Aorta (tissue), 5 donors: ENCODE measurements at regions not wholly inside any gene's neighbourhood (a gene's known extent, or its start where the extent isn't known, plus 50 kb on each side); places are given as distances from the start of the nearest gene placed in this dataset.

Experiments used
- ATAC-seq: fragments of 200-7000 bp; cut with Tn5 transposase; one replicate; pipeline ENCODE4 v1.9.1; 2022; ENCODE audit warnings: moderate library complexity; ENCODE audit not compliant: low FRiP score
- DNase-seq, 2 donors: peaks; one replicate each; pipeline ENCODE4 v3.0.0-alpha.2; 2020
- H3K27ac ChIP-seq, 2 donors: one replicate each; pipeline ENCODE4 v1.5.1; 2013; ENCODE audit warnings: low read length in 2 of 2, mild to moderate bottlenecking in 2 of 2, moderate library complexity in 2 of 2, control low read depth in 1 of 2, inconsistent platforms in 1 of 2, low read depth in 1 of 2
- H3K27me3 ChIP-seq, 2 donors: one replicate each; pipeline ENCODE4 v1.6.1; 2013; ENCODE audit warnings: control low read depth in 1 of 2, low read length in 1 of 2, mild to moderate bottlenecking in 1 of 2, moderate library complexity in 1 of 2; ENCODE audit not compliant: insufficient read depth in 2 of 2, control insufficient read depth in 1 of 2
- H3K36me3 ChIP-seq, 2 donors: one replicate each; pipeline ENCODE4 v1.6.1; 2013; ENCODE audit warnings: control low read depth in 1 of 2, low read length in 1 of 2, mild to moderate bottlenecking in 1 of 2; ENCODE audit not compliant: insufficient read depth in 2 of 2, control insufficient read depth in 1 of 2
- H3K4me1 ChIP-seq, 2 donors: one replicate each; pipeline ENCODE4 v1.6.1; 2013; ENCODE audit warnings: low read length in 2 of 2, control low read depth in 1 of 2, mild to moderate bottlenecking in 1 of 2, moderate library complexity in 1 of 2; ENCODE audit not compliant: insufficient read depth in 2 of 2, control insufficient read depth in 1 of 2
- H3K4me3 ChIP-seq, 2 donors: one replicate each; pipeline ENCODE4 v1.5.1; 2013; ENCODE audit warnings: low read length in 2 of 2, control low read depth in 1 of 2, mild to moderate bottlenecking in 1 of 2
- H3K9me3 ChIP-seq: one replicate; pipeline ENCODE4 v1.6.1; 2013; ENCODE audit warnings: mild to moderate bottlenecking, low read length; ENCODE audit not compliant: control insufficient read depth
- WGBS, 2 donors: extraction: QIAGEN DNeasy Blood & Tissue Kit; methylation state at CpG; one replicate each; pipeline ENCODE4 v1.1.7; 2013; 5-methylcytosine and 5-hydroxymethylcytosine counted together
- intact Hi-C, 2 donors: fragments of 100-400 bp; cut with DNase I; formaldehyde crosslinking; loops; one replicate each; pipeline versions ENCODE4 v1.14.2 to v1.15.0; 2022
- donor health status: healthy with polysubstance abuse.
- donor health status: Bipolar disorder and iron deficiency.
- donor health status: DM: no; HTN: no; CAD: no.
- donor health status: DM: no; HTN: no; CAD: no.
- donor health status: DM: yes; HTN: yes; CAD: no.

DNA sequence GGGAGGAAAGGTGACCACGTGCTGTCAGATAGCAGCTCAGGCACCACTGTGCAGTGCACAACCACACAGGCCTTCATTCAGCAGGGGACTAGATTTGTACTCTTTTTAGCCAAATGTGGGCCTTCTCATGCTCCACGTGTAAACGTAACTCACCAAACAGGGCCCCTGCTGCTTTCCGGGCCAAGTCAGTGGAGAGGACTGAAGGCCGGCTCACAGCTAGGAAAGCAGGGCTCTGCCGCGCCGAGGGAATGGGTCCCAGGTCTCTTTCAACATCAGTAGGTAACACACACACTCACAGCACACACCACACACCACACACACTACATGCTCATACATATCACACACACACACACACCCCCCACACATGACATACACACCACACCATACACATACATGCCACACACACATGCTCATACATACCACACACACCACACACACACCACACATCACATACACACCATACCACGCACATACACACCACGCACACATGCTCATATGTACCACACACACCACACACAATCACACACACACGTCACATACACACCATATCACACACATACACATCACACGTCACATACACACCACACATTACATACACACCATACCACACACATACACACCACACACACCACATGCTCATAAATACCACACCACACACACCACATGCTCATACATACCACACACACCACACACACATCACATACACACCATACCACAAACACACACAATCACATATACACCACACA lies 124.0 kb upstream of the ERG start:
- peaks cover 5 to 7% of the 10 kb centered on the region in 2 donors for H3K4me1 ChIP-seq
- H3K36me3 ChIP-seq = no peaks in the 10 kb centered on the region
- intact Hi-C loops = no loop called here
- peak; percentile 37 for ATAC-seq
- 54 to 57% methylated on average over 12 of the region's 12 CpGs for WGBS, 2 donors
- H3K4me3 ChIP-seq = no peak overlapping the region
- peak overlapping the region in 1 of 2 donors; percentile 59 for H3K27ac ChIP-seq
- H3K9me3 ChIP-seq = no peaks in the 10 kb centered on the region
- DNase-seq = no peak
- H3K27me3 ChIP-seq = no peaks in the 10 kb centered on the region

DNA sequence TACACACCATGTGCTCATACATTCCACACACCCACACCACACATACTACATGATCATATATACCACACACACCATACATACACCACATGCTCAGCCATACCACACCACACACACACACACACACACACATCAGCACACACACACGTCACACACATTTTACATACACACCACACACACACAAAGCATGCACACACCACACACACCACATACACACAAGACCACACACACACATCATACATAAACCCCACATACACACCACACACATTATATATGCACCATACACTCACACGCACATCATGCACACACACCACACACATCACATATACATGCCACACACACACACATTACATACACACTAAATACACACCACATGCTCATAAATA lies 124.5 kb upstream of the ERG start:
- no peak for DNase-seq
- Histone ChIP-seq H3K4me1 (peaks cover 5 to 6% of the 10 kb centered on the region in 2 donors), H3K9me3 (no peaks in the 10 kb centered on the region), H3K36me3 (no peaks in the 10 kb centered on the region), H3K27me3 (no peaks in the 10 kb centered on the region), H3K4me3 (no peak overlapping the region), H3K27ac (no peak overlapping the region)
- no peak for ATAC-seq
- intact Hi-C loops = no loop called here
- WGBS, 2 donors = 43 to 45% methylated on average over 2 of the region's 2 CpGs

DNA sequence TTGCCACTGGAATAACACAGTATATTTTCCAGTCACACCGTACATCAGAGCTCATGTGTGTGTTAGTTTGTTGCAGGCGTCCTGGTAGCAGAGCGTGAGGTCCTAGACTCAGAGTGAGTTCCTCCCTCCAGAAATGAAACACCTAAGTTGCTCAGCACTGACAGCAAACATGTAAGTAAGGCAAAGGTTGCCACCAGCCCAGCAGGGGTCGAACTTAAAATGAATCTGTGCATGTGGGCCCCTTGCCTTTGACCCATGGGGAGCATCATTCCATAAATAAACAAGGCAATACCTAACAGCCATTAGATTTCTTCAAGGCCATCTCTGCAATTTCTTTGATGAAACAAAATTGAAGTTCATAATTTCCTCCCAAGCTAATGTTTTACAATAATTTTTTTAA lies 125.3 kb upstream of the ERG start:
- no peaks in the 10 kb centered on the region for H3K27me3 ChIP-seq
- ATAC-seq (no peak), DNase-seq (no peak)
- peaks cover 6% of the 10 kb centered on the region in 2 donors for H3K4me1 ChIP-seq
- intact Hi-C loops = no loop called here
- H3K4me3 ChIP-seq = no peak overlapping the region
- H3K36me3 ChIP-seq = no peaks in the 10 kb centered on the region
- H3K27ac ChIP-seq = no peak overlapping the region
- H3K9me3 ChIP-seq = no peaks in the 10 kb centered on the region
- 48 to 55% methylated on average over 4 of the region's 4 CpGs for WGBS, 2 donors

DNA sequence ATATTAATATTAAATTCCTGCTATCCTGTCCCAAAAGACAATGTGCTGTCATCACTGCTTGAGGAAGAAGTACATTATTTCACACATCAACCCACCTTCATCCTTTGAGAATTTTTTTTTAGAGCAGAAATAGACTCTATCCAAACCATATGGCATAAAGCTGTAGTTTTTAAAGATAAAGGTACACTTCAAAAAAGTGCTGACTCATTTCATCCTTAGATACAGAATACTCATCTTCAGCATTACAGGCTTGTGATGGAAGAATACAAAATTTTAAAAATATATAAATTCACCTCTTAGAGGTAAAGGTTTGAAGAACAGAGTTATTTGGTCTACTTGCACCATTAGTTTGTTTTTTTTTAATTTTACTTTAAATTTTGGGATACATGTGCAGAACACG lies 126.7 kb upstream of the ERG start:
- Histone ChIP-seq H3K9me3 (no peaks in the 10 kb centered on the region), H3K4me1 (peaks cover 6 to 7% of the 10 kb centered on the region in 2 donors), H3K27me3 (no peaks in the 10 kb centered on the region), H3K4me3 (no peak overlapping the region), H3K36me3 (no peaks in the 10 kb centered on the region), H3K27ac (no peak overlapping the region)
- intact Hi-C loops = no loop called here
- ATAC-seq (no peak), DNase-seq (no peak)
- 95 to 98% methylated on average over 1 of the region's 1 CpG for WGBS, 2 donors

DNA sequence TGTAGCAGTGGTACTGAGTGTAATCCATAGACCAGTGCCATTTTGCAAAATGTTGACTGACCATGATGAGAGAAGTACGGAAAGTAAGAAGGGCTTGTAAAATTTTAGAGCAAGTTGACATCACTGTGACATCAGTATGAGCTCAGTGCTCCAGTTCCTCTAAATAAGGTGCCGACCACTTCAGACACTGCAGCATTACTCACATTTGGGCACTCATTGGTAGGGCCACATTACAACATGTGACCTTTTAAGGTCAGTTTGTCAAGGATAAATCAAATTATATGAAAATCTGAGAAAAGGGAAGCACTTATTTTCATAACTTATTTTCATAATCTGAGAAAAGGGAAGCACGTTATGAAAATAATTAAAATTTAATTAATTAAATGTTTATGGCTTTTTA lies 128.0 kb upstream of the ERG start:
- Histone ChIP-seq H3K9me3 (no peaks in the 10 kb centered on the region), H3K27me3 (no peaks in the 10 kb centered on the region), H3K27ac (no peak overlapping the region), H3K36me3 (peaks cover 0 to 2% of the 10 kb centered on the region in 2 donors), H3K4me1 (peaks cover 7 to 8% of the 10 kb centered on the region in 2 donors), H3K4me3 (no peak overlapping the region)
- 94 to 96% methylated on average over 3 of the region's 3 CpGs for WGBS, 2 donors
- no peak for ATAC-seq
- DNase-seq = no peak
- intact Hi-C loops = no loop called here

DNA sequence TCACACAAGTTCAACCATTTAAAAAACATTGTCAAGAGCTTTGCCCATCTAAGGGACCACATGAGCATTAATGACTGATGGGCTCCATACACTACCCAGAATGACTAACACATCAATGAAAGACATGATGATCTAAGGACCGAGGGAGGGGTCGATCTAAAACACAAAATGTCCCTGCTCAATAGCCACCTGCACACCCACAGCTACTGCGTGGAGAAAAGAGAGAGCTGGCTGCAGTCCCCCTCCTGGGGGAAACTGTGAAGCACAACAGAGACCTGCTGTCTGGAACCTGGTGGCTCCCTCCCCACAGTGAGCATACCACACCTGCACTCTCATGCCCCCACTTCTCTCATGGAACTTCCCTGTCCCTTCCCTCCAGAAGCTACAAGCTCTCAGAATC lies 130.1 kb upstream of the ERG start:
- ATAC-seq (no peak), DNase-seq (no peak)
- H3K9me3 ChIP-seq = no peaks in the 10 kb centered on the region
- no peaks in the 10 kb centered on the region for H3K27me3 ChIP-seq
- peaks cover 8 to 10% of the 10 kb centered on the region in 2 donors for H3K4me1 ChIP-seq
- H3K27ac ChIP-seq = peak overlapping the region in 1 of 2 donors; percentile 17
- H3K36me3 ChIP-seq = peaks cover 0 to 2% of the 10 kb centered on the region in 2 donors
- no peak overlapping the region for H3K4me3 ChIP-seq
- WGBS, 2 donors = 46 to 57% methylated on average over 3 of the region's 3 CpGs
- intact Hi-C loops = no loop called here

DNA sequence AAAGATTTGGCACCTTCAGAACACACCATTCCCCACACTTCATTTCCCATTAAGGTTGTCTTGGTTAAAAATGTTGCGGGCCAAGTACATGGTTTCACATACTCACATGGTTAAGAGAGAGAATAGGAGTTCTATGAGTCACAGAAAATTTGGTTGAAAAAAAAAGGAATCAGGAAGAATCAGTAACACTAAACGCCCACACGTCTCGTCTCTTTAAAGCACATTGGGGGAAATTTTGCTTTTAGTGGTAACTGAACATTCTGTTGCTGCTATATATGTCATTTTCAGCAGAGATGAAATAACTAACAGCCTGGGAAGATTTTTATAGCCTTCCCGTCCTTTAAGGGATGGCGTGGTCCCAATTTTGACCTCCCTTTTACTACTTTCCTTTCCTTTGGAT lies 132.9 kb upstream of the ERG start:
- intact Hi-C loops = no loop called here
- ATAC-seq (no peak), DNase-seq (no peak)
- peaks cover 8 to 10% of the 10 kb centered on the region in 2 donors for H3K4me1 ChIP-seq
- H3K27ac ChIP-seq = peak overlapping the region; percentile 3 to 65
- no peaks in the 10 kb centered on the region for H3K9me3 ChIP-seq
- H3K27me3 ChIP-seq = no peaks in the 10 kb centered on the region
- 6% methylated on average over 6 of the region's 6 CpGs for WGBS, 2 donors
- no peak overlapping the region for H3K4me3 ChIP-seq
- H3K36me3 ChIP-seq = peaks cover 0 to 2% of the 10 kb centered on the region in 2 donors

DNA sequence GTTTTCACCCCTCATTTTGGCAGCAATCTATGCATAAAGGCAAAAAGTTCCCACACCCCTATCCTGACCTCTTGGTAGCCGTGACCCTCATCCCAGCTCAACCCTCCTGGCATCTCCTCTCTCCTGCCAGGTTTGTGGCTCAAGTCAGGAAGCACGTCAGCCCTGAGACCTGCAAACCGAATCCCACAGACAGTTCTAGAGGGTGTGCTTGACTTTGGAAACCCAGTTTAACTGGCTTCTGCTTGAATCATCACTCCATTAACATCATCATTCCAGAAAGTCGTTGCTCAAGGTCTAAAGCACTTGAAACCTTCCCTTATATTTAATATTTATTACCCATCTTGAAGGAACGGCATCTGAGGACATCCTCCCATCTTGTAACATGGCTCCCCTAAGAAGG lies 133.4 kb upstream of the ERG start:
- Histone ChIP-seq H3K27me3 (no peaks in the 10 kb centered on the region), H3K4me3 (no peak overlapping the region), H3K4me1 (peaks cover 8 to 10% of the 10 kb centered on the region in 2 donors), H3K9me3 (no peaks in the 10 kb centered on the region), H3K36me3 (peaks cover 0 to 2% of the 10 kb centered on the region in 2 donors), H3K27ac (peak overlapping the region; percentile 3 to 47)
- WGBS, 2 donors = 28 to 35% methylated on average over 5 of the region's 5 CpGs
- ATAC-seq (peak; percentile 38), DNase-seq (no peak)
- intact Hi-C loops = no loop called here

DNA sequence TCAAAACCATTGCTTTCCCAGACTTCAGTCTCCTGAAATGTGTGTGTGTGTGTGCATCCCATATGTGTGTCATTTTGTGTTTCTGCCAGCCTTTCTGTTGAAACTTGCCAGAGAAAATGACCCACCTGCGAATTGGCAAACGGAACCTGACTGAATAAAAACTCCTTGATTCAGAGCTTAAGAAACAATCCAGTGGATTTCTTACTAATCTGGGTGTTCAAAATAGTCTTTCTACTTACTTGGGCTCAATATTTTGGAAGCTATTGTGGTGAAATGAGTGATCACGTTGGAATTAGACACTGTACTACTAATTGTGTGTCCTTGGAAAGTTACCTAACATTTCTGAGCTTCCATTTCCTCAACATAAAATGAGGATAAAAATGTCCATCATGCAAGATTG lies 138.9 kb upstream of the ERG start:
- intact Hi-C loops = no loop called here
- Histone ChIP-seq H3K9me3 (no peaks in the 10 kb centered on the region), H3K36me3 (no peaks in the 10 kb centered on the region), H3K4me3 (no peak overlapping the region), H3K27ac (no peak overlapping the region), H3K4me1 (peaks cover 2 to 6% of the 10 kb centered on the region in 2 donors), H3K27me3 (no peaks in the 10 kb centered on the region)
- no peak for DNase-seq
- ATAC-seq = no peak
- 12 to 18% methylated on average over 3 of the region's 3 CpGs for WGBS, 2 donors
